ENCODE measurements at regions not wholly inside any gene's neighbourhood (a gene's known extent, or its start where the extent isn't known, plus 50 kb on each side); places are given as distances from the start of the nearest gene placed in this dataset.
"Not testable (repeated sequence)": the region's sequence is repeated elsewhere in the genome, so short reads cannot be mapped to it uniquely, and the experiment has no call there.

GRCh38 chr11:92098172-92098571 lies 126.4 kb upstream of the FAT3 start:
- no peaks in the 10 kb centered on the region for H3K36me3 Mint-ChIP-seq (ENCODE audit: low read depth, unreplicated experiment)
- no peak for DNase-seq (ENCODE audit: low spot score)
- no peak for TF ChIP-seq CTCF (IDR thresholded peaks at IDR 0.05; ENCODE audit: unreplicated experiment)
- no peak overlapping the region for H3K4me3 Mint-ChIP-seq (ENCODE audit: unreplicated experiment)
- H3K9me3 Mint-ChIP-seq (ENCODE audit: unreplicated experiment): peaks cover 3% of the 10 kb centered on the region
- no peaks in the 10 kb centered on the region for H3K27me3 Mint-ChIP-seq (ENCODE audit: unreplicated experiment)
- no peak overlapping the region for H3K27ac Mint-ChIP-seq (ENCODE audit: unreplicated experiment)
- H3K4me1 Mint-ChIP-seq (ENCODE audit: unreplicated experiment): no peaks in the 10 kb centered on the region

GRCh38 chr11:92087725-92088537 lies 136.7 kb upstream of the FAT3 start:
- no peak for TF ChIP-seq CTCF (IDR thresholded peaks at IDR 0.05; ENCODE audit: unreplicated experiment)
- Mint-ChIP-seq H3K4me3 (ENCODE audit: unreplicated experiment) (no peak overlapping the region), H3K9me3 (ENCODE audit: unreplicated experiment) (no peaks in the 10 kb centered on the region), H3K36me3 (ENCODE audit: low read depth, unreplicated experiment) (no peaks in the 10 kb centered on the region), H3K27ac (ENCODE audit: unreplicated experiment) (no peak overlapping the region), H3K27me3 (ENCODE audit: unreplicated experiment) (peaks cover 4% of the 10 kb centered on the region), H3K4me1 (ENCODE audit: unreplicated experiment) (no peaks in the 10 kb centered on the region)
- no peak for DNase-seq (ENCODE audit: low spot score)

GRCh38 chr11:92083123-92083522 lies 141.5 kb upstream of the FAT3 start:
- no peaks in the 10 kb centered on the region for H3K4me1 Mint-ChIP-seq (ENCODE audit: unreplicated experiment)
- H3K4me3 Mint-ChIP-seq (ENCODE audit: unreplicated experiment): no peak overlapping the region
- peaks cover 4% of the 10 kb centered on the region for H3K27me3 Mint-ChIP-seq (ENCODE audit: unreplicated experiment)
- no peak overlapping the region for H3K27ac Mint-ChIP-seq (ENCODE audit: unreplicated experiment)
- TF ChIP-seq CTCF (IDR thresholded peaks at IDR 0.05; ENCODE audit: unreplicated experiment): no peak
- no peak for DNase-seq (ENCODE audit: low spot score)
- H3K36me3 Mint-ChIP-seq (ENCODE audit: low read depth, unreplicated experiment): no peaks in the 10 kb centered on the region
- H3K9me3 Mint-ChIP-seq (ENCODE audit: unreplicated experiment): no peaks in the 10 kb centered on the region

- Mint-ChIP-seq H3K27me3 (ENCODE audit: unreplicated experiment) (peaks cover 4% of the 10 kb centered on the region), H3K27ac (ENCODE audit: unreplicated experiment) (no peak overlapping the region), H3K9me3 (ENCODE audit: unreplicated experiment) (no peaks in the 10 kb centered on the region), H3K36me3 (ENCODE audit: low read depth, unreplicated experiment) (no peaks in the 10 kb centered on the region), H3K4me1 (ENCODE audit: unreplicated experiment) (no peaks in the 10 kb centered on the region), H3K4me3 (ENCODE audit: unreplicated experiment) (no peak overlapping the region)
- no peak for TF ChIP-seq CTCF (IDR thresholded peaks at IDR 0.05; ENCODE audit: unreplicated experiment)
- no peak for DNase-seq (ENCODE audit: low spot score)
These were observed 142.0 kb upstream of the FAT3 start for GRCh38 chr11:92082652-92083051.

GRCh38 chr11:92074498-92074897 lies 150.1 kb upstream of the FAT3 start:
- H3K4me3 Mint-ChIP-seq (ENCODE audit: unreplicated experiment); H3K4me1 Mint-ChIP-seq (ENCODE audit: unreplicated experiment); H3K27me3 Mint-ChIP-seq (ENCODE audit: unreplicated experiment); H3K36me3 Mint-ChIP-seq (ENCODE audit: low read depth, unreplicated experiment); DNase-seq (ENCODE audit: low spot score); H3K27ac Mint-ChIP-seq (ENCODE audit: unreplicated experiment); H3K9me3 Mint-ChIP-seq (ENCODE audit: unreplicated experiment): not testable (repeated sequence)
